IPS DF 6.9 (cell line): ENCODE measurements at regions not wholly inside any gene's neighbourhood (a gene's known extent, or its start where the extent isn't known, plus 50 kb on each side); places are given as distances from the start of the nearest gene placed in this dataset.

ENCODE experiments used
- DNase-seq: peaks from one replicate; pipeline ENCODE4 v3.0.0-alpha.2; 2013; ENCODE audit warnings: low read depth, low spot score
- H3K27ac ChIP-seq: one replicate; pipeline ENCODE4 v1.5.1; 2013; ENCODE audit warnings: low read length, control low read depth
- H3K27me3 ChIP-seq: 2 replicates; pipeline ENCODE4 v1.6.1; 2013; ENCODE audit warnings: mild to moderate bottlenecking, low read length; ENCODE audit not compliant: control insufficient read depth, insufficient read depth
- H3K36me3 ChIP-seq: 2 replicates; pipeline ENCODE4 v1.6.1; 2013; ENCODE audit warnings: low read length; ENCODE audit not compliant: control insufficient read depth, insufficient read depth
- H3K4me1 ChIP-seq: 2 replicates; pipeline ENCODE4 v1.6.1; 2013; ENCODE audit warnings: low read length; ENCODE audit not compliant: control insufficient read depth, insufficient read depth
- H3K4me3 ChIP-seq: 2 replicates; pipeline ENCODE4 v1.5.1; 2013; ENCODE audit warnings: mild to moderate bottlenecking, low read length
- H3K9me3 ChIP-seq: 2 replicates; pipeline ENCODE4 v1.6.1; 2013; ENCODE audit warnings: low read length, inconsistent platforms; ENCODE audit not compliant: control insufficient read depth, insufficient read depth
- WGBS: extraction: QIAGEN DNeasy Blood & Tissue Kit; methylation state at CpG from one replicate; pipeline ENCODE4 v1.1.7; 2013; ENCODE audit warnings: mixed read lengths, missing lambda C conversion rate; ENCODE audit not compliant: insufficient read length, insufficient coverage; 5-methylcytosine and 5-hydroxymethylcytosine counted together

DNA sequence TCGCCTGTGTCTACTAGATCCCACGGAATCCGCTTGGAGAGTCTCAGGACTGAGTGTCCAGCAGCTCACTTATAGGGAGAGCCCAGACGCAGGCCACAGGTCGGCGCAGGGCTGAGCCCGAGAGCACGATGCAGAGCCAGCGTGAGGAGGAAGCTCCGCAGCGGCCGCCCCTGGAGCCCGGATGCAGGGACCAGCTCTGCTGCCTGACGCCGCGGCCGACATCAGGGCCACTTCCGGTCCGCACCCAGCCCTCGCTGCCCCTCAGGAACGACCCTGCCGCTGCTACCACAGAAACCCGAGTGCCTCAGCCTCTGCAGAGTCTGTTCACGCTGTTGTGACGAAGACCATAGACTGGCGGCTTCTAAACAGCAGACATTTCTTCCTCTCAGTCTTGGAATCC lies 275.8 kb upstream of the PPP2R2D start:
- Histone ChIP-seq H3K27ac (no peak overlapping the region), H3K27me3 (no peaks in the 10 kb centered on the region), H3K9me3 (peaks cover 17% of the 10 kb centered on the region), H3K4me3 (no peak overlapping the region), H3K4me1 (no peaks in the 10 kb centered on the region), H3K36me3 (no peaks in the 10 kb centered on the region; the same call in 1 of the 2 replicates)
- no peak for DNase-seq
- WGBS, result no CpG with 5 or more reads among the region's 26 CpGs

- DNase-seq, result no peak
- WGBS, result no CpG with 5 or more reads among the region's 11 CpGs
- Histone ChIP-seq H3K27me3 (no peaks in the 10 kb centered on the region), H3K4me3 (no peak overlapping the region), H3K27ac (no peak overlapping the region), H3K36me3 (no peaks in the 10 kb centered on the region; the same call in 1 of the 2 replicates), H3K9me3 (peaks cover 17% of the 10 kb centered on the region), H3K4me1 (no peaks in the 10 kb centered on the region)
These were observed 274.5 kb upstream of the PPP2R2D start for GRCh38 chr10:131626274-131626673.

DNA sequence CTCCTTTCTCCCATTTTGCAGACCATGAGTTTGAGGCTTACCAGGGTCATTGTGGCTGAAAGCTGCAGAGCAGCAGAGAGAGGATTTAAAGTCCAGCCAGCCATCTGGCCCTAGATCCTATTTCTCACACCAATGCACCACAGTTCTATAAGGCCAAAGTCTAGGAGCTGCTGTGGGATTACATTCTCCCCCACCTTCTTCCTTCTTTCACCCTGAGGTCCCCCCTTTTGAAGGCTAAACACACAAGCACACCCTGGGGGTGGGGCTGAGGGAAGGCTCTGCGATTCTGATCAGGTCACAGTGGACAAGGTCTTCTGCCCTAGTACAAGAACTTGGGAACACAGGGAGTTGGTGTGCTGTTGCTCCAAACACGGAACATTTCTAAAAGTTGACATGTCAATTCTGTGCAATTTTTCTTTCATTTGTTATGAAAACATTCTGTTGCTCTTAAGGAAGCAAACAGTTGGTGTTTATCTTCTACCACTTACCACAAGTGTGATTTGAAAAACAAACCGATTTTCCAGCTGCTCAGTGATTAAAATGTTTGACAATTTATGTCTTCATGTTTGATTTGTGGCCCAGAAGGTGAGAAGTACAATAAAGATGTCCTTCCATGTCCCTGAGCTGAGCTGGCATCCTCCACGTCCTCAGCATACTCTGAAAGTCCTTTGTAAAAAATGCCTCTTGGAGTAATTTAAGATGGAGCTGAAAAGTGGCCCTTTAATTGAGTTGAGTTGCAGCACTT lies 271.6 kb upstream of the PPP2R2D start:
- Histone ChIP-seq H3K36me3 (no peaks in the 10 kb centered on the region), H3K27me3 (no peaks in the 10 kb centered on the region), H3K4me3 (no peak overlapping the region), H3K9me3 (peaks cover 8% of the 10 kb centered on the region), H3K27ac (no peak overlapping the region), H3K4me1 (no peaks in the 10 kb centered on the region)
- no peak for DNase-seq
- no CpG with 5 or more reads among the region's 4 CpGs for WGBS

GRCh38 chr10:131630772-131631258 lies 270.0 kb upstream of the PPP2R2D start:
- WGBS, result no CpG with 5 or more reads among the region's 7 CpGs
- H3K27me3 ChIP-seq, result no peaks in the 10 kb centered on the region
- H3K4me1 ChIP-seq, result no peaks in the 10 kb centered on the region
- peaks cover 11% of the 10 kb centered on the region for H3K9me3 ChIP-seq
- no peak overlapping the region for H3K4me3 ChIP-seq
- H3K36me3 ChIP-seq, result no peaks in the 10 kb centered on the region
- no peak overlapping the region for H3K27ac ChIP-seq
- DNase-seq, result no peak

- Histone ChIP-seq H3K4me3 (no peak overlapping the region), H3K36me3 (no peaks in the 10 kb centered on the region), H3K27ac (no peak overlapping the region), H3K4me1 (no peaks in the 10 kb centered on the region), H3K9me3 (peaks cover 10% of the 10 kb centered on the region), H3K27me3 (no peaks in the 10 kb centered on the region)
- no peak for DNase-seq
- no CpG with 5 or more reads among the region's 14 CpGs for WGBS
These were observed 269.2 kb upstream of the PPP2R2D start for GRCh38 chr10:131631619-131632018.

DNA sequence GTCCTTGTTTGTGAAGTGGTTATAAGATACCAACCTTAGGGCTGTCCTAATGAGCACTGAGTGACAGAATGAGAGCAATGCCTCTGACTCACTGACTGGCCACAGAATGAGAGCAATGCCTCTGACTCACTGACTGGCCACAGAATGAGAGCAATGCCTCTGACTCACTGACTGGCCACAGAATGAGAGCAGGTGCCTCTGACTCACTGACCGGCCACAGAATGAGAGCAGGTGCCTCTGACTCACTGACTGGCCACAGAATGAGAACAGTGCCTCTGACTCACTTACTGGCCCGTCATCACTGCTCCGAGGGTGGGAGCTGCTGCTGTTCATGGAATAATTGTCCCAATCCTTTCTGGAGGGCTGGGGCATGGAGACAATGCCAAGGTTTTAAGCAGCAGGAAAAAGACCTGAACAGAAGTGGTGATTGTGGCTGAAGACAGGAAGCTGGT lies 265.2 kb upstream of the PPP2R2D start:
- H3K27ac ChIP-seq, result no peak overlapping the region
- no peaks in the 10 kb centered on the region for H3K27me3 ChIP-seq
- no CpG with 5 or more reads among the region's 3 CpGs for WGBS

GRCh38 chr10:131636116-131636515 lies 264.7 kb upstream of the PPP2R2D start:
- Histone ChIP-seq H3K27me3 (no peaks in the 10 kb centered on the region), H3K27ac (no peak overlapping the region), H3K9me3 (peaks cover 5% of the 10 kb centered on the region), H3K4me1 (no peaks in the 10 kb centered on the region; the same call in 1 of the 2 replicates), H3K36me3 (no peaks in the 10 kb centered on the region), H3K4me3 (no peak overlapping the region)
- no peak for DNase-seq
- no CpG with 5 or more reads among the region's 9 CpGs for WGBS

More for the DNA sequence above, 265.2 kb upstream of the PPP2R2D start:
- Histone ChIP-seq H3K36me3 (no peaks in the 10 kb centered on the region), H3K4me1 (no peaks in the 10 kb centered on the region; the same call in 1 of the 2 replicates), H3K9me3 (peaks cover 8% of the 10 kb centered on the region), H3K4me3 (no peak overlapping the region)
- no peak for DNase-seq

- H3K4me3 ChIP-seq, result no peak overlapping the region
- peaks cover 5% of the 10 kb centered on the region for H3K9me3 ChIP-seq
- DNase-seq, result no peak
- H3K27ac ChIP-seq, result no peak overlapping the region
- no CpG with 5 or more reads among the region's 23 CpGs for WGBS
- no peaks in the 10 kb centered on the region for H3K36me3 ChIP-seq
- no peaks in the 10 kb centered on the region for H3K27me3 ChIP-seq
- H3K4me1 ChIP-seq, result no peaks in the 10 kb centered on the region; the same call in 1 of the 2 replicates
These were observed 263.7 kb upstream of the PPP2R2D start for GRCh38 chr10:131636841-131637724.

DNA sequence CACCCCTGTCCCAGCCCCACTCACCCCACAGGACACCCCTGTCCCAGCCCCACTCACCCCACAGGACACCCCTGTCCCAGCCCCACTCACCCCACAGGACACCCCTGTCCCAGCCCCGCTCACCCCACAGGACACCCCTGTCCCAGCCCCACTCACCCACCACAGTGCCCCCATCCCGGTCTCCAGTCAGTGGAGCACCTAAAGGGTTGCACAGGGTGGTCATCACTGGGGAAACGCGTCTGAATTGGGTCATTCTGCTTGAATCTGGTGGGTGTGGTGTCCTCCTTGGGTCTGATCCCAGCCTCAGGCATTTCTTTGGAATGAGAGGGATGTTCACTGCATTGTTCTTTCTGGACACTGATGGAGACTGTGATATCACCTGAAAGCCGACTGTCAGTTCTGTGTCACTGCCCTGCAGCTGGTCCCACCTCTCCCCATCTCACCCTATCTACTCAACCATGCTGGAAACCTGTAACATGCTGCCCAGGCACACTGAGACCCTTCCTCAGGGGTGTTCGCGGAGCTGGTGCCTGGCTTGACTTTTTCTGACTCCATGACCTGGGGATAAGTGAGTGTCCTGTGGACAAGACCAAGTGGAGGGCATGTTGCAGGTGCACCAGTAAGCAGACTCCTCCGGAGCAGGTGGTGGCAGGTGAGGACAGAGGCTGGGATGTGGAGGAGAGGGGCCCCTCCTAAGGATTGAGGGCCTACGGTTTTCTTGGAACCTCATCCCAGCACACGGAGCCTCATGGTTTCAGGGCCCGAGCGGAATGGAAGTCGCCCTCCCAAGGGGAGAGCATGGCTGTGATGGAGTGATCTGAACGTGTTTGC lies 262.5 kb upstream of the PPP2R2D start:
- WGBS, result no CpG with 5 or more reads among the region's 14 CpGs
- no peak for DNase-seq
- Histone ChIP-seq H3K9me3 (peaks cover 7% of the 10 kb centered on the region), H3K4me1 (no peaks in the 10 kb centered on the region; the same call in 1 of the 2 replicates), H3K4me3 (no peak overlapping the region), H3K27ac (no peak overlapping the region), H3K36me3 (no peaks in the 10 kb centered on the region), H3K27me3 (no peaks in the 10 kb centered on the region)

DNA sequence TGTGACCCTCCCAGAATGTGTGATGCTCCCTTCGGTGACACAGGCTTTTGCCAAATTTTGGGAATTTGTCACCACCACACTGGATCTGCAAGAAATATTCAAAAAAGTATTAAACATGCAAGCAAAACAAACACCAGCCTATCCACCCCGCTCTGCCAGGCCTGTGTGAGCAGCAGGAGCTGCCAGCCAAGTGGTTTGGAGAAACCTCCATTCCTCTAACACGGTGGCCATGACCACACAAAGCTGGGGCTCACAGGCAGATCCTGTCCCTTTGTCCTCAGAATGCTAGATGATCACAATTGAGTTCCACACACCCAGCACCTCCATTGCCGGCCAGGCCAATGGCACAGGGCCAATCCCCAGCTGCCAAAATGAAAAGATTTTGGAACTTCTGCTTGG lies 261.9 kb upstream of the PPP2R2D start:
- H3K4me1 ChIP-seq, result no peaks in the 10 kb centered on the region; the same call in 1 of the 2 replicates
- H3K27ac ChIP-seq, result no peak overlapping the region
- WGBS, result no CpG with 5 or more reads among the region's 4 CpGs
- peaks cover 7% of the 10 kb centered on the region for H3K9me3 ChIP-seq
- no peaks in the 10 kb centered on the region for H3K27me3 ChIP-seq
- no peak for DNase-seq
- H3K4me3 ChIP-seq, result no peak overlapping the region
- no peaks in the 10 kb centered on the region for H3K36me3 ChIP-seq
